NCI-H2227 (cell line): ENCODE measurements at regions not wholly inside any gene's neighbourhood (a gene's known extent, or its start where the extent isn't known, plus 50 kb on each side); places are given as distances from the start of the nearest gene placed in this dataset.
"Not testable (repeated sequence)": the region's sequence is repeated elsewhere in the genome, so short reads cannot be mapped to it uniquely, and the experiment has no call there.

Source experiments
- DNase-seq: peaks from one replicate; lab custom pipeline; 2025; ENCODE audit not compliant: unreplicated experiment; lab: John Stamatoyannopoulos, UW

GRCh38 chr21:38613686-38614085, 115.4 kb upstream of the ERG start:
- no peak for DNase-seq

- no peak for DNase-seq
These were observed 116.3 kb upstream of the ERG start for GRCh38 chr21:38614558-38614957.

GRCh38 chr21:38619480-38619879, 121.2 kb upstream of the ERG start:
- DNase-seq, result no peak

GRCh38 chr21:38619992-38620479, 121.8 kb upstream of the ERG start:
- DNase-seq, result no peak

GRCh38 chr21:38621132-38621531, 122.9 kb upstream of the ERG start:
- DNase-seq, result no peak

GRCh38 chr21:38622081-38622826, 124.0 kb upstream of the ERG start:
- DNase-seq, result no peak

GRCh38 chr21:38622827-38623209, 124.5 kb upstream of the ERG start:
- no peak for DNase-seq

GRCh38 chr21:38623552-38623951, 125.3 kb upstream of the ERG start:
- DNase-seq, result no peak

- no peak for DNase-seq
These were observed 126.7 kb upstream of the ERG start for GRCh38 chr21:38625000-38625399.

- no peak for DNase-seq
These were observed 128.0 kb upstream of the ERG start for GRCh38 chr21:38626306-38626705.

GRCh38 chr21:38628349-38628748, 130.1 kb upstream of the ERG start:
- no peak for DNase-seq

- DNase-seq, result no peak
These were observed 132.9 kb upstream of the ERG start for GRCh38 chr21:38631206-38631605.

- DNase-seq, result no peak
These were observed 133.4 kb upstream of the ERG start for GRCh38 chr21:38631676-38632075.

- no peak for DNase-seq
These were observed 138.9 kb upstream of the ERG start for GRCh38 chr21:38637161-38637560.

GRCh38 chr21:38639571-38640354, 141.5 kb upstream of the ERG start:
- no peak for DNase-seq

GRCh38 chr21:38640355-38640742, 142.1 kb upstream of the ERG start:
- DNase-seq, result not testable (repeated sequence)

GRCh38 chr21:38643404-38644023, 145.2 kb upstream of the ERG start:
- DNase-seq, result no peak

- no peak for DNase-seq
These were observed 147.0 kb upstream of the ERG start for GRCh38 chr21:38645282-38645681.

GRCh38 chr21:38646213-38646837, 148.0 kb upstream of the ERG start:
- DNase-seq, result no peak

- DNase-seq, result no peak
These were observed 150.8 kb upstream of the ERG start for GRCh38 chr21:38649120-38649519.

GRCh38 chr21:38651570-38651969, 153.3 kb upstream of the ERG start:
- no peak for DNase-seq
